Endothelial cell of umbilical vein (primary cell): ENCODE measurements at regions not wholly inside any gene's neighbourhood (a gene's known extent, or its start where the extent isn't known, plus 50 kb on each side); places are given as distances from the start of the nearest gene placed in this dataset.

Experiments
- BruUV-seq: library from RNA; stranded (reverse); fragments of 400-500 nt; replicated peaks from 2 replicates; lab custom pipeline; 2021; lab: Mats Ljungman, UMichigan
- CTCF ChIA-PET: fragments of 300-600, 350-600 bp; sonication (Branson Sonifier 250); formaldehyde crosslinking; loops from one replicate; lab custom pipeline; 2021; ENCODE audit warnings: antibody characterized with exemption, inconsistent platforms; lab: Charles Lee
- POLR2A ChIA-PET: fragments of 300-600, 350-600 bp; sonication (Branson Sonifier 250); formaldehyde crosslinking; loops from one replicate; lab custom pipeline; 2021; ENCODE audit warnings: antibody characterized with exemption, inconsistent platforms; lab: Charles Lee
- DNase-seq: peaks from one replicate; pipeline ENCODE4 v3.0.0-alpha.2; 2011; ENCODE audit warnings: low read depth, low spot score
- FAIRE-seq: peaks from 2 replicates; lab custom pipeline; 2011; peaks lifted over from hg19 to GRCh38; lab: Jason Lieb, UNC
- H2AFZ ChIP-seq: 2 replicates; pipeline ENCODE4 v1.6.0; 2012; ENCODE audit warnings: low read depth, low read length, control low read depth, inconsistent platforms
- H3K27ac ChIP-seq: 2 replicates; pipeline ENCODE4 v1.5.1; 2011; ENCODE audit warnings: low read depth, mild to moderate bottlenecking, control low read depth, low read length, moderate library complexity; ENCODE audit not compliant: insufficient read depth
- H3K27me3 ChIP-seq, 2 experiments: 2 replicates each; pipeline versions ENCODE4 v1.6.0 to v1.6.1; 2011; ENCODE audit warnings: low read length in 2 of 2, mixed read lengths in 1 of 2; ENCODE audit not compliant: control insufficient read depth in 2 of 2, insufficient read depth in 2 of 2
- H3K36me3 ChIP-seq, 2 experiments: 2 replicates in 1 of 2; 3 replicates in 1 of 2; pipeline ENCODE4 v1.5.1; 2011; ENCODE audit warnings: low read length in 2 of 2, mild to moderate bottlenecking in 1 of 2, moderate library complexity in 1 of 2; ENCODE audit not compliant: control insufficient read depth in 2 of 2, insufficient read depth in 2 of 2; ENCODE audit errors: extremely low read depth in 1 of 2
- H3K4me1 ChIP-seq: 3 replicates; pipeline ENCODE4 v1.5.1; 2011; ENCODE audit warnings: mild to moderate bottlenecking, low read length; ENCODE audit not compliant: control insufficient read depth, insufficient read depth; ENCODE audit errors: extremely low read depth
- H3K4me2 ChIP-seq: 2 replicates; pipeline ENCODE4 v1.6.1; 2011; ENCODE audit warnings: low read length, control low read depth, mixed read lengths; ENCODE audit not compliant: insufficient read depth
- H3K4me3 ChIP-seq, 3 experiments: fragments of 200-600 bp in 1 of 3; sonication (generic), shearing (Covaris generic) in 1 of 3; replicated peaks in 1 of 3; 2 replicates each; pipeline ENCODE4 v1.5.1; 2011 to 2016; ENCODE audit warnings: control low read depth in 3 of 3, low read length in 3 of 3, mild to moderate bottlenecking in 2 of 3, inconsistent platforms in 1 of 3, low read depth in 1 of 3, moderate library complexity in 1 of 3; ENCODE audit not compliant: insufficient read depth in 1 of 3
- H3K79me2 ChIP-seq: 2 replicates; pipeline ENCODE4 v1.6.0; 2012; ENCODE audit warnings: low read length, inconsistent platforms; ENCODE audit not compliant: control insufficient read depth, insufficient read depth
- H3K9ac ChIP-seq: replicated peaks from 2 replicates; pipeline ENCODE3; 2011; ENCODE audit warnings: low read length, control low read depth; ENCODE audit not compliant: insufficient read depth; ENCODE audit errors: extremely low read depth
- H3K9me1 ChIP-seq: replicated peaks from 3 replicates; pipeline ENCODE4 v1.6.0; 2011; ENCODE audit warnings: mild to moderate bottlenecking, low read length; ENCODE audit not compliant: control insufficient read depth, insufficient read depth; ENCODE audit errors: extremely low read depth
- H3K9me3 ChIP-seq: replicated peaks from 2 replicates; pipeline ENCODE4 v1.5.1; 2012; ENCODE audit warnings: low read length, inconsistent platforms; ENCODE audit not compliant: control insufficient read depth, insufficient read depth
- H4K20me1 ChIP-seq: replicated peaks from 2 replicates; pipeline ENCODE3; 2011; ENCODE audit warnings: mild to moderate bottlenecking, low read length; ENCODE audit not compliant: control insufficient read depth, insufficient read depth; ENCODE audit errors: extremely low read depth
- CTCF ChIP-seq, 2 donors: IDR thresholded peaks; 1 replicate in 1 of 2; 2 replicates in 1 of 2; pipeline ENCODE4 v1.5.1; 2011; ENCODE audit warnings: low read length in 2 of 2, mild to moderate bottlenecking in 2 of 2, moderate library complexity in 2 of 2, control low read depth in 1 of 2, inconsistent platforms in 1 of 2, low read depth in 1 of 2; ENCODE audit not compliant: insufficient read depth in 1 of 2; ENCODE audit errors: extremely low read depth in 1 of 2
- EZH2 ChIP-seq: IDR thresholded peaks from 2 replicates; pipeline ENCODE4 v1.6.1; 2012; ENCODE audit warnings: borderline replicate concordance, low read depth, mild to moderate bottlenecking, moderate library complexity, low read length, inconsistent platforms; ENCODE audit not compliant: severe bottlenecking
- FOS ChIP-seq: IDR thresholded peaks from 2 replicates; pipeline ENCODE4 v1.6.1; 2011; ENCODE audit warnings: mild to moderate bottlenecking, low read length, moderate library complexity, borderline replicate concordance; ENCODE audit not compliant: insufficient read depth
- GATA2 ChIP-seq: IDR thresholded peaks from 2 replicates; pipeline ENCODE4 v1.7.0; 2011; ENCODE audit warnings: low read depth, mild to moderate bottlenecking, moderate library complexity, mixed read lengths, low read length; ENCODE audit not compliant: insufficient read length, insufficient read depth
- JUN ChIP-seq: IDR thresholded peaks from 2 replicates; pipeline ENCODE4 v1.6.1; 2011; ENCODE audit warnings: borderline replicate concordance, low read depth; ENCODE audit not compliant: insufficient read length, insufficient read depth
- MYC ChIP-seq: IDR thresholded peaks from one replicate; pipeline ENCODE4 v1.6.1; 2011; ENCODE audit warnings: mild to moderate bottlenecking, low read depth, low read length
- POLR2A ChIP-seq: IDR thresholded peaks from 2 replicates; pipeline ENCODE4 v1.6.1; 2012; ENCODE audit warnings: low read depth, mild to moderate bottlenecking, control low read depth, low read length
- POLR2AphosphoS5 ChIP-seq: IDR thresholded peaks from 2 replicates; pipeline ENCODE4 v1.6.1; 2012; ENCODE audit warnings: low read depth, mild to moderate bottlenecking, control low read depth, low read length, moderate library complexity; ENCODE audit not compliant: insufficient read depth
- dilution Hi-C: fragments of 300-500 bp; cut with MboI; formaldehyde crosslinking; loops from one replicate; pipeline ENCODE4 v1.15.0; 2019; ENCODE audit warnings: low sequenced_read_pairs; ENCODE audit not compliant: extremely low pct_ligation_motif_present
- intact Hi-C: fragments of 100-400 bp; cut with micrococcal nuclease; formaldehyde crosslinking; loops from one replicate; pipeline ENCODE4 v1.10.0; 2022
- TF ChIP-seq, protein P1 (sequence below): IDR thresholded peaks from 2 replicates; pipeline ENCODE4 v1.6.1; 2011; ENCODE audit not compliant: insufficient read depth, insufficient read length

DNA sequence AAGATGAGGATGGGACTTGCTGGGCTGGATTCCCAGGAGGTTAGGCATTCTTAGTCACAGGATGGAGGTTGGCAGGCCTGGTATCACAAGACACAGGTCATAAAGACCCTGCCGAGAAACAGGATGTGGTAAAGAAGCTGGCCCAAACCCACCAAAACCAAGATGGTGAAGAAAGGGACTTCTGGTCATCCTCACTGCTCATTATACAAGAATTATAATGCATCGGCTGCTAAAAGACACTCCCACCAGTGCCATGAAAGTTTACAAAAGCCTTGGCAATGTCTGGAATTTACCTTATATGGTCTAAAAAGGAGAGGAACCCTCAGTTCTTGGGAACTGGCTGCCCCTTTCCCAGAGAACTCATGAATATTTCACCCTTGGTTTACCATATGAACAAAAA lies 345.5 kb upstream of the POM121L12 start:
- BruUV-seq = no TSS peak
- DNase-seq (no peak), FAIRE-seq (no peak)
- dilution Hi-C loops (no loop called here), intact Hi-C loops (no loop called here)
- H3K36me3 ChIP-seq = no peaks in the 10 kb centered on the region
- H3K9me3 ChIP-seq = no peaks in the 10 kb centered on the region
- H2AFZ ChIP-seq = no peak overlapping the region
- no peaks in the 10 kb centered on the region for H3K4me1 ChIP-seq
- H4K20me1 ChIP-seq = no peaks in the 10 kb centered on the region
- H3K9ac ChIP-seq = no peak overlapping the region
- TF ChIP-seq POLR2A (no peak), JUN (no peak), POLR2AphosphoS5 (no peak), CTCF (IDR thresholded peaks at IDR 0.05; ENCODE audit: extremely low read depth in 1 of 2, insufficient read depth in 1 of 2, low read depth in 1 of 2, low read length in 2 of 2) (no peak), EZH2 (no peak), MYC (no peak), GATA2 (no peak), FOS (no peak)
- TF ChIP-seq, protein P1, sequence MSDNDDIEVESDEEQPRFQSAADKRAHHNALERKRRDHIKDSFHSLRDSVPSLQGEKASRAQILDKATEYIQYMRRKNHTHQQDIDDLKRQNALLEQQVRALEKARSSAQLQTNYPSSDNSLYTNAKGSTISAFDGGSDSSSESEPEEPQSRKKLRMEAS = no peak
- H3K27ac ChIP-seq = no peak overlapping the region
- CTCF ChIA-PET = no interaction called here
- no peaks in the 10 kb centered on the region for H3K9me1 ChIP-seq
- H3K4me3 ChIP-seq = no peak overlapping the region
- POLR2A ChIA-PET = no interaction called here
- H3K4me2 ChIP-seq = no peak overlapping the region
- H3K27me3 ChIP-seq = no peaks in the 10 kb centered on the region
- H3K79me2 ChIP-seq = no peaks in the 10 kb centered on the region
